Prostate gland (tissue), 2 donors: ENCODE measurements at regions not wholly inside any gene's neighbourhood (a gene's known extent, or its start where the extent isn't known, plus 50 kb on each side); places are given as distances from the start of the nearest gene placed in this dataset.
"Not testable (repeated sequence)": the region's sequence is repeated elsewhere in the genome, so short reads cannot be mapped to it uniquely, and the experiment has no call there.

ENCODE experiments used
- POLR2A ChIP-seq: fragments of 450-650 bp; IDR thresholded peaks from one replicate; pipeline ENCODE4 v1.6.1; 2016; ENCODE audit warnings: antibody characterized with exemption, mild to moderate bottlenecking
- POLR2AphosphoS5 ChIP-seq: sonication (generic); formaldehyde crosslinking; IDR thresholded peaks from one replicate; pipeline ENCODE4 v1.6.1; 2017; ENCODE audit warnings: antibody characterized with exemption
- TF ChIP-seq, protein P1 (sequence below), 4 experiments: fragments of 200-600 bp in 2 of 4; fragments of 450-650 bp in 2 of 4; sonication (generic) in 2 of 4; IDR thresholded peaks; 1 replicate in 3 of 4; 2 replicates in 1 of 4; pipeline ENCODE4 v1.5.1; 2016 to 2019; ENCODE audit warnings: antibody characterized with exemption in 4 of 4, mild to moderate bottlenecking in 2 of 4, moderate library complexity in 2 of 4

GRCh38 chr12:114800566-114800965 is 116.6 kb upstream of the TBX3 start:
- TF ChIP-seq, protein P1, sequence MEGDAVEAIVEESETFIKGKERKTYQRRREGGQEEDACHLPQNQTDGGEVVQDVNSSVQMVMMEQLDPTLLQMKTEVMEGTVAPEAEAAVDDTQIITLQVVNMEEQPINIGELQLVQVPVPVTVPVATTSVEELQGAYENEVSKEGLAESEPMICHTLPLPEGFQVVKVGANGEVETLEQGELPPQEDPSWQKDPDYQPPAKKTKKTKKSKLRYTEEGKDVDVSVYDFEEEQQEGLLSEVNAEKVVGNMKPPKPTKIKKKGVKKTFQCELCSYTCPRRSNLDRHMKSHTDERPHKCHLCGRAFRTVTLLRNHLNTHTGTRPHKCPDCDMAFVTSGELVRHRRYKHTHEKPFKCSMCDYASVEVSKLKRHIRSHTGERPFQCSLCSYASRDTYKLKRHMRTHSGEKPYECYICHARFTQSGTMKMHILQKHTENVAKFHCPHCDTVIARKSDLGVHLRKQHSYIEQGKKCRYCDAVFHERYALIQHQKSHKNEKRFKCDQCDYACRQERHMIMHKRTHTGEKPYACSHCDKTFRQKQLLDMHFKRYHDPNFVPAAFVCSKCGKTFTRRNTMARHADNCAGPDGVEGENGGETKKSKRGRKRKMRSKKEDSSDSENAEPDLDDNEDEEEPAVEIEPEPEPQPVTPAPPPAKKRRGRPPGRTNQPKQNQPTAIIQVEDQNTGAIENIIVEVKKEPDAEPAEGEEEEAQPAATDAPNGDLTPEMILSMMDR (IDR thresholded peaks at IDR 0.05): not testable (repeated sequence)
- TF ChIP-seq POLR2AphosphoS5, POLR2A: not testable (repeated sequence)
